GM12891 (cell line): ENCODE measurements at regions not wholly inside any gene's neighbourhood (a gene's known extent, or its start where the extent isn't known, plus 50 kb on each side); places are given as distances from the start of the nearest gene placed in this dataset.

ENCODE experiments used
- POLR2A ChIP-seq: IDR thresholded peaks from 2 replicates; pipeline ENCODE4 v1.6.1; 2011; ENCODE audit warnings: low read depth, low read length, control low read depth
- POLR2AphosphoS5 ChIP-seq: IDR thresholded peaks from 2 replicates; pipeline ENCODE4 v1.6.1; 2011; ENCODE audit warnings: low read depth, low read length, control low read depth
- POU2F2 ChIP-seq: IDR thresholded peaks from 2 replicates; pipeline ENCODE4 v1.6.1; 2011; ENCODE audit warnings: low read depth, mild to moderate bottlenecking, control low read depth, low read length, moderate library complexity
- TAF1 ChIP-seq: IDR thresholded peaks from 2 replicates; pipeline ENCODE4 v1.6.1; 2011; ENCODE audit warnings: low read depth, low read length, control low read depth

- TF ChIP-seq POLR2AphosphoS5 (no peak), POLR2A (no peak), POU2F2 (no peak), TAF1 (no peak)
Observed at GRCh38 chr11:90391756-90392155, 168.9 kb upstream of the CHORDC1 start.
